GM19328 (cell line): ENCODE measurements at regions not wholly inside any gene's neighbourhood (a gene's known extent, or its start where the extent isn't known, plus 50 kb on each side); places are given as distances from the start of the nearest gene placed in this dataset.

Experiments used
- ATAC-seq: cut with Tn5 transposase; IDR thresholded peaks from one replicate; pipeline ENCODE4 v1.9.1; 2021; ENCODE audit warnings: mild to moderate bottlenecking, moderate library complexity; ENCODE audit not compliant: unreplicated experiment

- no peak for ATAC-seq
These were observed 303.8 kb upstream of the NECTIN3 start for GRCh38 chr3:110767838-110768237.

GRCh38 chr3:110773413-110773954, 298.1 kb upstream of the NECTIN3 start:
- no peak for ATAC-seq

- no peak for ATAC-seq
These were observed 296.9 kb upstream of the NECTIN3 start for GRCh38 chr3:110774496-110775265.

GRCh38 chr3:110779581-110779980, 292.0 kb upstream of the NECTIN3 start:
- ATAC-seq: no peak

GRCh38 chr3:110783541-110783940, 288.1 kb upstream of the NECTIN3 start:
- no peak for ATAC-seq

GRCh38 chr3:110788794-110789193, 282.8 kb upstream of the NECTIN3 start:
- ATAC-seq: no peak

- no peak for ATAC-seq
These were observed 282.3 kb upstream of the NECTIN3 start for GRCh38 chr3:110789315-110789714.

- no peak for ATAC-seq
These were observed 281.0 kb upstream of the NECTIN3 start for GRCh38 chr3:110790631-110791030.

GRCh38 chr3:110791995-110792686, 279.5 kb upstream of the NECTIN3 start:
- no peak for ATAC-seq

GRCh38 chr3:110793611-110794010, 278.0 kb upstream of the NECTIN3 start:
- ATAC-seq: no peak

- ATAC-seq: no peak
These were observed 276.5 kb upstream of the NECTIN3 start for GRCh38 chr3:110795163-110795562.

GRCh38 chr3:110799271-110799670, 272.3 kb upstream of the NECTIN3 start:
- ATAC-seq: no peak

GRCh38 chr3:110804856-110805255, 266.8 kb upstream of the NECTIN3 start:
- ATAC-seq: no peak

- no peak for ATAC-seq
These were observed 264.7 kb upstream of the NECTIN3 start for GRCh38 chr3:110806924-110807323.

- no peak for ATAC-seq
These were observed 263.0 kb upstream of the NECTIN3 start for GRCh38 chr3:110808630-110809029.

- no peak for ATAC-seq
These were observed 261.3 kb upstream of the NECTIN3 start for GRCh38 chr3:110810356-110810755.

- no peak for ATAC-seq
These were observed 260.6 kb upstream of the NECTIN3 start for GRCh38 chr3:110811050-110811449.

- no peak for ATAC-seq
These were observed 258.1 kb upstream of the NECTIN3 start for GRCh38 chr3:110813541-110813940.

GRCh38 chr3:110814170-110815007, 257.2 kb upstream of the NECTIN3 start:
- ATAC-seq: peak; percentile 63

- no peak for ATAC-seq
These were observed 256.5 kb upstream of the NECTIN3 start for GRCh38 chr3:110815008-110815583.

GRCh38 chr3:110816008-110816407, 255.6 kb upstream of the NECTIN3 start:
- no peak for ATAC-seq
